GM19372 (cell line): ENCODE measurements at regions not wholly inside any gene's neighbourhood (a gene's known extent, or its start where the extent isn't known, plus 50 kb on each side); places are given as distances from the start of the nearest gene placed in this dataset.

Experiments used
- ATAC-seq: cut with Tn5 transposase; IDR thresholded peaks from one replicate; pipeline ENCODE4 v1.9.1; 2021; ENCODE audit warnings: mild to moderate bottlenecking, low read depth, moderate library complexity; ENCODE audit not compliant: unreplicated experiment

DNA sequence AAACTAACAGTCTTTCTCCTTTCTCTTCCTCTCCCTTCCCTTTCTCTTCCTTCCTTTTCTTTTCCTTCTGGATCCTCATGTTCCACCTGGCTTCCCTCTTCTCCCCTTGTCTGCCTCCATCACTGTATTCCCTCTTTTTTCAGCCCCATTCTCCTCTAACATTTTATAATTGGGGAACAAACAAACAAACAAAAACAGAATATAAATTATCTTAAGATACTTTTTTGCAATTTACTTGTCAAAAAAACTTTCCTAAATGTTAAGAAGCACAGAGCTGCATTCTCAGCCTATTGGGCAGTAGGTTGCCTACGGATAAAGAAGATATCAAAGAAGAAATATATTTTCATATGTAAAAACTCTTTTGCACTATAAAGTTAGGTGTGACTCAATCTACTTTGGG lies 1382.2 kb upstream of the MIR17HG start:
- no peak for ATAC-seq

GRCh38 chr13:89966524-89966923 lies 1381.0 kb upstream of the MIR17HG start:
- no peak for ATAC-seq

- no peak for ATAC-seq
These were observed 1379.8 kb upstream of the MIR17HG start for GRCh38 chr13:89967701-89968100.

GRCh38 chr13:89968470-89968869 lies 1379.0 kb upstream of the MIR17HG start:
- no peak for ATAC-seq

DNA sequence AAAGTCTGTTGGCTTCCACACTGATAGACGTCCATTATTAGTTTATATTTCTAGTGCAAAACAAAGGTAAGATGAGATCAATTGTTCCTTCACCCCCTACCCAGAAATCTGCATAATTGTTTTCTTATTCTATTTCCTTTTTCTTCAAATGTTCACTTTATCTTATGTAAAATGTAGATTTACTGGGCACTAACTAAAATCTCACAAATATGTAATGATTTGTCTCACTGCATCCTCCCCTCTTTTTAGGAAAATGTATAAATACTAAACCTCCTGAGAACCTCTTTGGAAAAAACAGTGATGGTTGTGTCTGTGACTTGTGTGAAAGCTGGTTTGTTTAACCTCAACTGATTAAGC lies 1377.2 kb upstream of the MIR17HG start:
- no peak for ATAC-seq

DNA sequence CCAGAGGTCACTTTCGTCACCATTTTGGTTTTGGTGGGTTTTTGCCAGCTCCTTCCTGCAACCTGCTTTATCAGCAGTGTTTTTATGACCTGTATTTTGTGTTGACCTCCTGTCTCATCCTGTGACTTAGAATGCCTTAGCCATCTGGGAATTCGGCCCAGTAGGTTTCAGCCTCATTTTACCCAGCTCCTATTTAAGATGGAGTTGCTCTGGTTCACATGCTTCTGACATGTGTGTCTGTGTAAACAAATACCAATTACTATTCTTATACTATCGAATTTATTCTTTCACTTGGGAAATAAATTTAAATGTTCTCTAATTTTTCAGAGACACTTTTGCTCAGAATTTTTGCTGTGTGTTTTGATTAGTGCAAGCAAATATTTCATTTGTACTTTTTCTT lies 1370.3 kb upstream of the MIR17HG start:
- no peak for ATAC-seq

- ATAC-seq, result no peak
These were observed 1366.6 kb upstream of the MIR17HG start for GRCh38 chr13:89980896-89981295.

- ATAC-seq, result no peak
These were observed 1364.9 kb upstream of the MIR17HG start for GRCh38 chr13:89982407-89983095.

- no peak for ATAC-seq
These were observed 1359.3 kb upstream of the MIR17HG start for GRCh38 chr13:89988206-89988605.

- ATAC-seq, result no peak
These were observed 1343.9 kb upstream of the MIR17HG start for GRCh38 chr13:90003566-90003965.

DNA sequence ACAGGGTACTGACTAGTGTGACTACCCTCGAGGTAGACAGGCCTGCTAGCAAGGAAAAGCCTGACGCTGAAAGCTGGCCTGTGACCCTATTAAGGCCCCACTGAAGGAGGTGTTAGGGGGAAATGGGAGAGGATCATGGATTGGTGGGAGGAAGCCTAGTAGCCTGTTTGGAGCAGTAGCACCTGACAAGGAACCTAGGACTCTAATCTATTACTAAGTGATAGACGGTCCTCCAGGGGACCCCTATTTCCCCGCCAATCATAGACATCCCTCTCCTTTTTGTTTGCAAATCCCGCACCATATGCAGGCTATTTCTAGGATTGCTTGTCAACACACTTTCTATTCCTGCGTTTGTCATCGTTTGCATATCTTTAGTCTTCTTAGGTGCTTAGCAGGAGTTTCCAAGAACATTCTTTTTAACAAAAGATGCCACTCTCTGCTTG lies 1338.8 kb upstream of the MIR17HG start:
- ATAC-seq, result no peak

GRCh38 chr13:90014038-90014437 lies 1333.4 kb upstream of the MIR17HG start:
- no peak for ATAC-seq

DNA sequence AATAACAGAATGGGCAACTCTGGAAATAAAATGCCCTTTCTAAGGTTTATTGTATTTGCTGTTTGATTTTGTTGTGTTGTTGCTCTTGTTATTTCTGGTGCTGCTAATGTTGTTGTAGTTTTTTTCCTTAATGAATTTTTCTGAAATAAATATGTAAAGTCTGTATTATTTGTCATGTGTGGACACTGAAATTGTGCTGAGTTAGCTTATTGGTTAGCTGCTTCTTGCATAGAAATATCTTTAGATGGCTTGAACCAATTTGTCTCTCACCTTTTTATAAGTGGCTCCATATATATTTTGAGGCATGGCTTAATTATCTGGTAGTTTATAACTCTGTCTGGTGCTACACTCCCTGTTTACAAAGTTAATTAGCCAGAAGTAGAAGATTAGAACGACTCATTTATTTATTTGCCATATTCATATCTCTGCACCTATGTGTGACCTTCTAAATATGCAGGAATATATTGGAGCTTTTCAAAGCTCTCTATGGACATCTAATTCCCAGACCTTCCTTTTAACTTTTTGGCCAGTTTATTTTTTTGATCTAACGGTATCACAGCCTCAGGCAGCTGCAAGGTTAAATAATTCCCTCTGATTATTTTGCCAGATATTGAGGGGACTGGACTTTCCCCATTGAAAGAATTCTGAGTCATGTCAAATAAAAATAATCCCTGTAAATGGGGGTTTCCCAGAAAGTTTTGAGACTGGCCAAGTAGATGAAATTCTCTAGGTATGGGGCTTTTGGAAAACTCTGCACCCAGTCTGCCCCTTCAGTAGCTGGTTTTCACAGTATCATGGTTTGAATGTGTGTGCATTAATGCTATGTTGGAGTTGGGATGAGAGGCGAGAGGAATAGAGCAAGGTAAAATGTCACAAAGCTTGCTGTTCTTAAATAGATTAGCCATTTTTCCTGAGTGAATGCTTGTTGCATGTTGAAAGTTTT lies 1331.7 kb upstream of the MIR17HG start:
- ATAC-seq, result no peak

- no peak for ATAC-seq
These were observed 1330.8 kb upstream of the MIR17HG start for GRCh38 chr13:90016688-90017087.

GRCh38 chr13:90020536-90021070 lies 1326.9 kb upstream of the MIR17HG start:
- no peak for ATAC-seq

GRCh38 chr13:90027409-90027808 lies 1320.1 kb upstream of the MIR17HG start:
- no peak for ATAC-seq

GRCh38 chr13:90032313-90032712 lies 1315.2 kb upstream of the MIR17HG start:
- no peak for ATAC-seq

- no peak for ATAC-seq
These were observed 1314.5 kb upstream of the MIR17HG start for GRCh38 chr13:90032841-90033493.

- ATAC-seq, result no peak
These were observed 1308.0 kb upstream of the MIR17HG start for GRCh38 chr13:90039516-90039915.

- no peak for ATAC-seq
These were observed 1299.9 kb upstream of the MIR17HG start for GRCh38 chr13:90047600-90047999.
